ENCODE measurements at regions not wholly inside any gene's neighbourhood (a gene's known extent, or its start where the extent isn't known, plus 50 kb on each side); places are given as distances from the start of the nearest gene placed in this dataset.

GRCh38 chr7:35384761-35385700, 131.1 kb upstream of the TBX20 start:
- no peak for DNase-seq

DNA sequence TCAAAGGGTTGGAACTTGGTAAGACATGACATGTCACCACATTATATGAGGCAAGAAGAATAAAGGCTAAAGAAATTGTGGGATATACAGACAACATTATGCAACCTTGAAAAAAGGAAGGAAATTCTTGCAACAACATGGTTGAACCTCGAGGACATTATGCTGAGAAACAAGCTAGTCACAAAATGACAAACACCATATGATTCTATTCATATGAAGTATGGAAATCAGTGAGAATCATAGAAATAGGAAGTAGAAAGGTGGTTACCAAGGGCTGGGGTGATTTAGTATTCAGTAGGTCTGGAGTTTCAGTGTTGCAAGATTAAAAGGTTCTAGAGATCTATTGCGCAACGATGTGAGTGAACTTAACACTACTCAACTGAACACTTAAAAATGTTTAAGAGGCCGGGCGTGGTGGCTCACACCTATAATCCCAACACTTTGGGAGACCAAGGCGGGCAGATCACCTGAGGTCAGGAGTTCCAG, 126.9 kb upstream of the TBX20 start:
- no peak for DNase-seq

DNA sequence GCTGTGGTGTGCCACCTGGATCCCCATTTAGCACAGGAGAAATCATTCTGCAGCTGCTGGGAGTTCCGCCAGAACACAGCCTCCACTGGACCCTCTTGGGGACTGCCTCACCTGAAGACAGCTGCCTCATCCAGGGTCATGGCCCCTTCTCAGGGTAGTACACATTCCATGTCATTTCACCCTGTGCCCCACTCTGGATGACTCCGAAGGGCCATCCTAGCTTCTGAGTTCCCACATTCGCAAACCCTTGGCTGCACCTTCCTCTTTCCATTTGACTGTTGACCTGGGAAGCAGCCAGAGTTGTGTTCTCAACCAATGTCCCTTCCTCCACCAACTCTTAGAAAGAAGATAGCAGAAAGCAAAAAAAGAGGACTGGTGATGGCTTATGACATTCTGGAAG, 125.6 kb upstream of the TBX20 start:
- DNase-seq = no peak

DNA sequence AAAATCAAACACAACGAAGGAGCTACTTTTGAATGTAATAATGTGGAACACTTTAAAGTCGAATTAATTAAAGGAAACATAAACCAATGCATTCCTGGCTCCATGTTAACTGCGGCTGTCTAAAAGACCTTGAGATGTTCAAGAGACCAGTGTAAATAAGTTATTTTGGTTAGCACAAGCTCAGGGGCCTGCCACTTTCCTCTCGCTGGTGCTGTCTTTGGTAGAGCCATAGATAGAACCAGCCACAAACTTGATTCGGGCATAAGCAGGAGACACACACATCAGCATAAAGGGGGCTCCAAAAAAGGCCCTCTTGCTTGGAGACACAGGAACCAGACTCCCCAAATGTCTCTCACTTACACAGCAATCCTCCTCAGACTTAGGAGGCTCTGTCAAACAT, 121.6 kb upstream of the TBX20 start:
- DNase-seq = no peak

DNA sequence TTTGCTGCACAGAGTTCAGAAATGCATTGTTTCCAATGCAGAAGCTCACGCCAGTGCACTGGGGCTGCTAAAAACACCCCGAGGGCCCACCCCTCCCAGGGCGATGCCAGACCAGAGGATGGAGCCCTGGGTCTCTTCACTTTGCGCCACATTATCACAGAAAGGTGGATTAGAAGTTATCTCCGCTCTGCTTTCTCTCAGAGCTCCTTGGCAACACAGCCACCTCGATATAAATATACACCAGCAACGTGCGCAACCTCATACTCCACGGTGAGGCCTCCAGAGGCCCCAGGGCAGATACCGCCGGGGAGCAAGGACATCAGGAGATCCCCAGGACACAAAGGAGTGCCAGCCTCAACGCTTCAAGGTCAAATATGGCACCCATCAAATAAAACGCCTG, 121.0 kb upstream of the TBX20 start:
- DNase-seq = no peak

GRCh38 chr7:35371221-35371620, 117.3 kb upstream of the TBX20 start:
- DNase-seq = no peak

DNA sequence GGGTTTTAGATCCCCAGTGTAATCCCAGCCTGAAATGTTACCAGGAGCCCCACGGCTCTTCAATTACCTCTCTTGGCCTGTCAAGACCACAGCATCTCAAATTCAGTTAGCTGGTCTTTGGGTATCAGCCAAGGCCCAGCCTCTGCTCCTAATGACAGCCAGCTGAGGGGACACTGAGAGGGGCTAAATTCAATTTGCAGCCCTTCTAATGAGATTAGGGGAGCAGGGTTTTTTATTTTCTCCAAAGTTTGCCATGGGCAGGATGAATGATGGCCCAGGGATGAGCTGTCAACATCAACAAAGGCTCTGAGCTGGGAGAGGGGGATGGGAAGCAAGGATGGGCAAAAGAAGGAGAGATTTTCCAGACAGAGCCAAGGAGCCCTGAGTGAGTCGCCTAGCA, 116.8 kb upstream of the TBX20 start:
- DNase-seq = no peak

- DNase-seq = no peak
These were observed 112.6 kb upstream of the TBX20 start for GRCh38 chr7:35366167-35367155.

- no peak for DNase-seq
These were observed 111.6 kb upstream of the TBX20 start for GRCh38 chr7:35365523-35365922.

DNA sequence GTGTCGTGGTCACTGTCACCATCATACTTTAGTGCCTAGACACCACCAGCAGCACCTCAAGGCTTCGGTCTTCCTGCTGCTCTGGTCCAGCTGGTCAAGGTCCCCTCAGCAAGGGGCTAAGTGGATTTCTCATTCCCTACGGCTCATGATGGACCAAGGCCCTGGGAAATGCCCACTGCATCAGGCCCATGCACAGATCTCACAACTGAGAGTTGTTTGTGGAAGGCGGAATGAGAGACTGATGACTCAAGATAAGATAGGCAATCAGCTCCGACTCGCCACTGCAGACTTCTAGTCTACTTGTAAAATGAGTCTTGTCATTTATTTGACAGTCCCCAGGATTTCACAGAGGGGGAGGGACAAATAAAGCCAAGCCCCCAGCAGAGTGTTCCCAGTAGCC, 108.4 kb upstream of the TBX20 start:
- no peak for DNase-seq

DNA sequence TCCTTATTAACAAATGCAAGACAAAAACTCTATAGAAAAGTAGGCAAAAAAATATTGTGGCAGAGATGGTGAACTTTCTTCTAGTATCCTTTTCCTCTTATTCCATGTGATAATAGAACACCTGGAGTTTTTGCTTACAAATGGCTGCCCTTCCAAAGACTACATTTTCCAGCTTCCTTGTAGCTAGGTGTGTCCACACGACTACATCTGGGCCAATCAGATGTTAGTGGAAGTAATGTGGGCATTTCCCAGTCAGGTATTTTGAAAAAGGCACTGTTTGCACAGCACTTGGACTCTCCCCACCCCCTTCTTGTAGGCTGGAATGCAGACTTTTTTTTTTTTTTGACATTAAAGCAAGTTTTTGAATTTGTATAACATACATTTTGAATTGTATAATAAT, 105.5 kb upstream of the TBX20 start:
- DNase-seq = no peak

GRCh38 chr7:35356495-35356894, 102.6 kb upstream of the TBX20 start:
- no peak for DNase-seq

DNA sequence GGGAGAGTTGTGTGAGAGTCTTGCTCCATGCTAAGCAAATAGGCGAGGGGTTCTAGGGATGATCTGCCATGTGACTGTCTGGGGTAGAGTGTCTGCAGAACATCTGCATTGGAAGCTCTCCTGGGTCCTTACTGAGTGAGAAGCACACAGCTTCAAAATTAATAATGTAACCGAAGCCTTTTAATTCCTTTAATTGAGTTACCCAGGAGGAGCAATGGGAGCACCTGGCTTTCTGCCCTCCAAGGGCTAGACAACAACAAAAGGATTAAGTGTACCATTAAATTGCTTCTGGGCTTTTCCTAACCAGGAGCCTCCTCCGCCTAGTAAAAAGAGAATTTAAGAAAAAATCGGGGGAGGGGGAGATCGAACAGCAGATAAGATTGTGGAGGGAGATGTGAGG, 102.0 kb upstream of the TBX20 start:
- DNase-seq = no peak

- DNase-seq = no peak
These were observed 101.3 kb upstream of the TBX20 start for GRCh38 chr7:35355199-35355598.

DNA sequence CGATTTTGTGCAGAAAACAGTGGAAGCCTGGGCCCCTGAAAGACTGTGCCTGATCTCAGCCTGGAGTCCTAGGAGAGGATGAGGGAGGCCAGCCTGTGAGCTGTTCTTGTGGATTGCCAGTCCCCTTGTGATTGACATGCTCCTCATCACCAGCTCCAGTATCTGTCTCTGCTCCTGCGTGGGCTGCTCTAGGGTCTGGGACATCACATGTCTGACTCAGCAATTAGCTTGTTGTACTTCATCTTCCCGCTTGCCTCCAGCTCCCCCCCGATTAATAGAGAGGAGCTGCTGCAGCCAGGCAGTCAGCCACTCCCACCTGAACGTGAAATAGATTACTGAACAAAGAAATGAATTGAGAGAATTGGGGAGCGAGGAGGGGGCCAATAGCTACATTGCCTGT, 99.6 kb upstream of the TBX20 start:
- DNase-seq = no peak

DNA sequence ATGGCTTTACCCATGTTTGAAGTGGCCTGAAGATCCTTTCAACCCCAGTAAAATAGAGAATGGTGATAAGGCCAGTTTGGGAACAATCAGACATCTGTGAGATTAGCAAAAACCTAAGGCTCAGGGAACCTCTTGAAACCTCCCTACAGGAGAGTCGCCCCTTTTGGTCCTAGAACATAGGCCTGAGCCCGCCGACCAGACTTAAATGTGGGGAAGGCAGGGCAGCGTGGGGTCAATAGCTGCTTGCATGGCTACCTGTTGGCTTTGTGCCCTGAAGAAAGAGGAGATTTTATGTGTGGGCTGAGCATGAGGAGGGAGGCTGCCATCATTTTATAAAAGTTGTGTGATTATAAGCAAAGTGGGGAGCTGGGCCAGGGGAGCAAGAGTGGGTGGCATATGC, 97.6 kb upstream of the TBX20 start:
- DNase-seq = no peak

DNA sequence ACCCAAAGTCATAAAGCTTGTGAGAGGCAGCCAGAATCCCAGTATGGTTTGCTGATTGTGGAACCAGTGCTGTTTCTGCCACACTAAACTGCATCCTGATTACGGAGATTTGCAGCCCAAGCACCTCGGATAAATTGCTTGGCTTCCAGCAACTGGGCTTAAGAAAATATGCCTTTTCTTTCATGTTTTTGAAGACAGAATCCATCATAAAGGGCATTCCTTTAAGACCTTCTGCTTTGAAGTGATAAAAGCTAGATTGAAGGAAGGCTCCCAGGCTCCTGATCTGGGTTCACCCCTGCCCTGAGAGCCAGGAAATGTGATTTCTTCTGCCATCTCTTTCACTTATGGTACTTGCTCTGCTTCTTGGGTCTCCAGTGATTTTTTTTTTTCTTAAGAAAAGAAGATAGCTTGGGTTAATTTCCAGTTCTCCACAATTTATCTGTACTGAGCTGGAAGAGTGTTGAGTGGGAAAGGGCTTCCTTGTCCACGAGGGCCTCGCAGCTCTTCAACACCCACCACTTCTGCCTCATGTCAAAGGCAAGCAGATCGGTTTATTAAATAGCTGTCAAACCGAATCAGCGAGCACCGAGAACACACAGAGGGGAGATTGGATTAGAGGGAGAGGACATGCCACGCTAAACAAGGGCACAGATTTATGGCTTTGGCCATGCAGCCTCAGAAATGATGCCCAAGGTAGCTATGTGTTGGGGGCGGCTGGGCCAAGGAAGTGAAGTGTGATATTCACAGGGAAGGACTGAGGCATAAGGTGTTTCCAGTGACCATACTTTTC, 94.9 kb upstream of the TBX20 start:
- no peak for DNase-seq

GRCh38 chr7:35342786-35343185, 88.9 kb upstream of the TBX20 start:
- no peak for DNase-seq

DNA sequence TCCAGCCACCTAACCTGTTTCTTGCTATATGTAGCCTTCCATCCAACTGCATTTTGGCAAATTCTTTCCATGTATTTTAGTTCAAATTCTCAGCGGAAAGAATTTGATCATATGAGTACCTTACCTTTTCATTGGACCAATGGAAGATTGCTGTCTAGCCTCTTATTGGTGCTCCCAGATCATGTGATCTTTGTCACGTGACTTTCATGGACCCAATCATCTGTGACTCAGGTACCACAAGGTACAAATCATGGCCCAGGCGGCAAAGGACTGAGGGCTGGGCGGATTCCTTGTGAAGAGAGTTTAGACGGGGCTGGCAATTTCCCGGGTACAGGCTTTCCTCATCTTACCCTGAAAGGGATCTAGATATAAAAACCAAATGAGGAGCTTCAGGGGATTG, 85.9 kb upstream of the TBX20 start:
- no peak for DNase-seq

- no peak for DNase-seq
These were observed 82.5 kb upstream of the TBX20 start for GRCh38 chr7:35336444-35336843.

- DNase-seq = no peak
These were observed 80.6 kb upstream of the TBX20 start for GRCh38 chr7:35334506-35334905.

DNA sequence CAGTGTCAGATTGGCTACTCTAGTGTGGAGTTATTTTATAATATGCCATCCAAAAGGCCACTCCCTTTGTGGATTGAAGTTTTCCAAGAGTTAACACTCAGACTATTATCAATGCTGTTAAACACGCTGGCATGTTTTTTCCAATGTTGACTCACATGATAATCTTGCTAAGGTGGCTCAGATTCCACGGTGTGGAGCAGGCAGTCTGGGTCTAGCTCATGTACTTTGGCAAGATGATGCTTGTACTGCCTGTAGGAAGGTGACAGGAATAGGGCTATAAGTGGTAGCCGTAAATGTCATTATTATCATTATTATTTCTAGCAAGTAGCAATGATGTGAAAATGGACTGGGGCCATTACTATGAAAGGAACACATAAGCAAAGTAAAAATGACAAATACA, 79.4 kb upstream of the TBX20 start:
- no peak for DNase-seq

Data from CD4-positive, alpha-beta T cell treated with Interleukin-15 for 1 hour (primary cell).